ENCODE measurements at regions not wholly inside any gene's neighbourhood (a gene's known extent, or its start where the extent isn't known, plus 50 kb on each side); places are given as distances from the start of the nearest gene placed in this dataset.

DNA sequence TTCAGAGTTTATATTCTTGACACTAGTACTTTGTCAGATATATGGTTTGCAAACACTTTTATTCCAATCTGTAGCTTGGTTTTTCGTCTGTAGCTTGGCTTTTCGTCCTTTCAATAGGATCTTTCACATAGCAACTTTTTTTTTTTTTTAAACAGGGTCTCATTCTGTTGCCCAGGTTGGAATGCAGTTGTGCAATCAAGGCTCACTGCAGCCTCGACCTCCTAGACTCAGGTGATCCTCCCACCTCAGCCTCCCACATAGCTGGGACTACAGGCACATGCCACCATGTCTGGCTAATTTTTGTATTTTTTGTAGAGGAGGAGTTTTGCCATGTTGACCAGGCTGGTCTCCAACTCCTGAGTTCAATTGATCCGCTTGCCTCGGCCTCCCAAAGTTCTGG, 460.4 kb upstream of the SOX5 start:
- no peak overlapping the region for H3K27ac ChIP-seq
- H3K27me3 ChIP-seq, result no peaks in the 10 kb centered on the region
- H3K4me1 ChIP-seq, result no peaks in the 10 kb centered on the region
- DNase-seq, result no peak
- H3K36me3 ChIP-seq, result no peaks in the 10 kb centered on the region
- no peak overlapping the region for H3K4me3 ChIP-seq
- H3K9me3 ChIP-seq, result no peaks in the 10 kb centered on the region
- no peak for TF ChIP-seq POLR2A (IDR thresholded peaks at IDR 0.05)
- TF ChIP-seq, protein P1, sequence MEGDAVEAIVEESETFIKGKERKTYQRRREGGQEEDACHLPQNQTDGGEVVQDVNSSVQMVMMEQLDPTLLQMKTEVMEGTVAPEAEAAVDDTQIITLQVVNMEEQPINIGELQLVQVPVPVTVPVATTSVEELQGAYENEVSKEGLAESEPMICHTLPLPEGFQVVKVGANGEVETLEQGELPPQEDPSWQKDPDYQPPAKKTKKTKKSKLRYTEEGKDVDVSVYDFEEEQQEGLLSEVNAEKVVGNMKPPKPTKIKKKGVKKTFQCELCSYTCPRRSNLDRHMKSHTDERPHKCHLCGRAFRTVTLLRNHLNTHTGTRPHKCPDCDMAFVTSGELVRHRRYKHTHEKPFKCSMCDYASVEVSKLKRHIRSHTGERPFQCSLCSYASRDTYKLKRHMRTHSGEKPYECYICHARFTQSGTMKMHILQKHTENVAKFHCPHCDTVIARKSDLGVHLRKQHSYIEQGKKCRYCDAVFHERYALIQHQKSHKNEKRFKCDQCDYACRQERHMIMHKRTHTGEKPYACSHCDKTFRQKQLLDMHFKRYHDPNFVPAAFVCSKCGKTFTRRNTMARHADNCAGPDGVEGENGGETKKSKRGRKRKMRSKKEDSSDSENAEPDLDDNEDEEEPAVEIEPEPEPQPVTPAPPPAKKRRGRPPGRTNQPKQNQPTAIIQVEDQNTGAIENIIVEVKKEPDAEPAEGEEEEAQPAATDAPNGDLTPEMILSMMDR (IDR thresholded peaks at IDR 0.05), result no peak

- H3K27me3 ChIP-seq, result no peaks in the 10 kb centered on the region
- TF ChIP-seq POLR2A (IDR thresholded peaks at IDR 0.05), result no peak
- TF ChIP-seq, protein P1 (IDR thresholded peaks at IDR 0.05), result no peak
- H3K27ac ChIP-seq, result no peak overlapping the region
These were observed 458.8 kb upstream of the SOX5 start for GRCh38 chr12:24408305-24408704.

GRCh38 chr12:24407884-24408283, 458.4 kb upstream of the SOX5 start:
- H3K4me1 ChIP-seq, result no peaks in the 10 kb centered on the region
- H3K36me3 ChIP-seq, result no peaks in the 10 kb centered on the region
- no peak for DNase-seq
- H3K4me3 ChIP-seq, result no peak overlapping the region
- no peak overlapping the region for H3K27ac ChIP-seq
- H3K27me3 ChIP-seq, result no peaks in the 10 kb centered on the region
- TF ChIP-seq POLR2A (IDR thresholded peaks at IDR 0.05), result no peak
- TF ChIP-seq, protein P1 (IDR thresholded peaks at IDR 0.05), result no peak
- H3K9me3 ChIP-seq, result no peaks in the 10 kb centered on the region

More at GRCh38 chr12:24408305-24408704, 458.8 kb upstream of the SOX5 start:
- no peak overlapping the region for H3K4me3 ChIP-seq
- H3K9me3 ChIP-seq, result no peaks in the 10 kb centered on the region
- DNase-seq, result no peak
- H3K36me3 ChIP-seq, result no peaks in the 10 kb centered on the region
- no peaks in the 10 kb centered on the region for H3K4me1 ChIP-seq

- TF ChIP-seq, protein P1 (IDR thresholded peaks at IDR 0.05), result no peak
- no peak for TF ChIP-seq POLR2A (IDR thresholded peaks at IDR 0.05)
- H3K27ac ChIP-seq, result no peak overlapping the region
- no peaks in the 10 kb centered on the region for H3K4me1 ChIP-seq
- H3K36me3 ChIP-seq, result no peaks in the 10 kb centered on the region
- DNase-seq, result no peak
- no peaks in the 10 kb centered on the region for H3K27me3 ChIP-seq
- no peaks in the 10 kb centered on the region for H3K9me3 ChIP-seq
- H3K4me3 ChIP-seq, result no peak overlapping the region
These were observed 454.8 kb upstream of the SOX5 start for GRCh38 chr12:24404086-24404815.

GRCh38 chr12:24400533-24400932, 451.1 kb upstream of the SOX5 start:
- DNase-seq, result no peak
- H3K36me3 ChIP-seq, result no peaks in the 10 kb centered on the region
- no peaks in the 10 kb centered on the region for H3K27me3 ChIP-seq
- no peak overlapping the region for H3K4me3 ChIP-seq
- H3K27ac ChIP-seq, result no peak overlapping the region
- no peaks in the 10 kb centered on the region for H3K4me1 ChIP-seq
- no peaks in the 10 kb centered on the region for H3K9me3 ChIP-seq
- TF ChIP-seq, protein P1 (IDR thresholded peaks at IDR 0.05), result no peak
- no peak for TF ChIP-seq POLR2A (IDR thresholded peaks at IDR 0.05)
